Esophagus muscularis mucosa (tissue), 4 donors: ENCODE measurements at regions not wholly inside any gene's neighbourhood (a gene's known extent, or its start where the extent isn't known, plus 50 kb on each side); places are given as distances from the start of the nearest gene placed in this dataset.

Source experiments
- EP300 ChIP-seq: sonication (generic); formaldehyde crosslinking; IDR thresholded peaks from one replicate; pipeline ENCODE4 v1.6.1; 2017; ENCODE audit warnings: antibody characterized with exemption
- POLR2AphosphoS5 ChIP-seq, 2 donors: sonication (generic); formaldehyde crosslinking; IDR thresholded peaks; one replicate each; pipeline ENCODE4 v1.6.1; 2017; ENCODE audit warnings: antibody characterized with exemption in 2 of 2
- TF ChIP-seq, protein P1 (sequence below), 3 experiments: fragments of 200-600 bp in 2 of 3; fragments of 450-650 bp in 1 of 3; sonication (generic) in 2 of 3; IDR thresholded peaks; one replicate each; pipeline ENCODE4 v1.5.1; 2017 to 2019; ENCODE audit warnings: antibody characterized with exemption in 3 of 3, mild to moderate bottlenecking in 2 of 3, moderate library complexity in 1 of 3

GRCh38 chr4:155587766-155588165 lies 78.9 kb upstream of the GUCY1A1 start:
- TF ChIP-seq, protein P1, sequence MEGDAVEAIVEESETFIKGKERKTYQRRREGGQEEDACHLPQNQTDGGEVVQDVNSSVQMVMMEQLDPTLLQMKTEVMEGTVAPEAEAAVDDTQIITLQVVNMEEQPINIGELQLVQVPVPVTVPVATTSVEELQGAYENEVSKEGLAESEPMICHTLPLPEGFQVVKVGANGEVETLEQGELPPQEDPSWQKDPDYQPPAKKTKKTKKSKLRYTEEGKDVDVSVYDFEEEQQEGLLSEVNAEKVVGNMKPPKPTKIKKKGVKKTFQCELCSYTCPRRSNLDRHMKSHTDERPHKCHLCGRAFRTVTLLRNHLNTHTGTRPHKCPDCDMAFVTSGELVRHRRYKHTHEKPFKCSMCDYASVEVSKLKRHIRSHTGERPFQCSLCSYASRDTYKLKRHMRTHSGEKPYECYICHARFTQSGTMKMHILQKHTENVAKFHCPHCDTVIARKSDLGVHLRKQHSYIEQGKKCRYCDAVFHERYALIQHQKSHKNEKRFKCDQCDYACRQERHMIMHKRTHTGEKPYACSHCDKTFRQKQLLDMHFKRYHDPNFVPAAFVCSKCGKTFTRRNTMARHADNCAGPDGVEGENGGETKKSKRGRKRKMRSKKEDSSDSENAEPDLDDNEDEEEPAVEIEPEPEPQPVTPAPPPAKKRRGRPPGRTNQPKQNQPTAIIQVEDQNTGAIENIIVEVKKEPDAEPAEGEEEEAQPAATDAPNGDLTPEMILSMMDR (IDR thresholded peaks at IDR 0.05), result no peak
- TF ChIP-seq EP300 (no peak), POLR2AphosphoS5 (IDR thresholded peaks at IDR 0.05) (no peak)
